K562 (cell line): ENCODE measurements at regions not wholly inside any gene's neighbourhood (a gene's known extent, or its start where the extent isn't known, plus 50 kb on each side); places are given as distances from the start of the nearest gene placed in this dataset.

ENCODE experiments used
- FIP1L1 ChIP-seq: fragments of 200-400 bp; formaldehyde crosslinking; IDR thresholded peaks from 2 replicates; pipeline ENCODE4 v1.6.1; 2018; ENCODE audit warnings: mild to moderate bottlenecking, low read depth, low read length; ENCODE audit not compliant: poor library complexity, severe bottlenecking
- IRF2 ChIP-seq: sonication (generic); formaldehyde crosslinking; IDR thresholded peaks from 2 replicates; pipeline ENCODE4 v1.8.1; 2022; ENCODE audit warnings: mild to moderate bottlenecking, missing genetic modification reagents
- NR4A1 ChIP-seq, 2 experiments: fragments of 250-450 bp in 1 of 2; fragments of 450-650 bp in 1 of 2; sonication (Bioruptor Pico) in 1 of 2; IDR thresholded peaks; 2 replicates each; pipeline versions ENCODE4 v1.4.0 to v1.6.1; 2016 to 2020; ENCODE audit warnings: mild to moderate bottlenecking in 2 of 2, missing compliant biosample characterization in 1 of 2, missing genetic modification characterization in 1 of 2, moderate library complexity in 1 of 2
- NRF1 ChIP-seq, 2 experiments: fragments of 450-650 bp; IDR thresholded peaks in 1 of 2; conservative IDR thresholded peaks in 1 of 2; 2 replicates each; pipeline ENCODE4 v1.6.1; 2014; ENCODE audit warnings: mild to moderate bottlenecking in 2 of 2
- POLR2A ChIP-seq: fragments of 450-650 bp; conservative IDR thresholded peaks from 2 replicates; pipeline ENCODE4 v1.6.1; 2016
- POLR2AphosphoS2 ChIP-seq: IDR thresholded peaks from 2 replicates; pipeline ENCODE4 v1.6.1; 2012; ENCODE audit warnings: low read length, improper control_type of control experiment
- RFX5 ChIP-seq: IDR thresholded peaks from 2 replicates; pipeline ENCODE4 v1.6.1; 2011; ENCODE audit warnings: low read depth, mild to moderate bottlenecking, improper control_type of control experiment, low read length
- SPI1 ChIP-seq: IDR thresholded peaks from 2 replicates; pipeline ENCODE4 v1.6.1; 2011; ENCODE audit warnings: low read depth, low read length, control low read depth, borderline replicate concordance
- ZNF584 ChIP-seq: fragments of 200-800 bp; sonication (Bioruptor generic); IDR thresholded peaks from 2 replicates; pipeline ENCODE4 v1.6.1; 2016; ENCODE audit warnings: low read depth, mild to moderate bottlenecking, missing genetic modification characterization, missing compliant biosample characterization
- ZNF76 ChIP-seq: fragments of 250-450 bp; sonication (Bioruptor Pico); IDR thresholded peaks from 2 replicates; pipeline ENCODE4 v1.4.0; 2020; ENCODE audit warnings: mild to moderate bottlenecking, moderate library complexity, borderline replicate concordance
- TF ChIP-seq, protein P1 (sequence below), 3 experiments: IDR thresholded peaks in 2 of 3; conservative IDR thresholded peaks in 1 of 3; 2 replicates each; pipeline ENCODE4 v1.5.1; 2011 to 2012; ENCODE audit warnings: low read length in 3 of 3, mild to moderate bottlenecking in 3 of 3, control low read depth in 2 of 3, improper control_type of control experiment in 1 of 3, inconsistent platforms in 1 of 3, low read depth in 1 of 3, mixed read lengths in 1 of 3, moderate library complexity in 1 of 3; ENCODE audit not compliant: insufficient read depth in 2 of 3
- TF ChIP-seq, protein P2 (sequence below): fragments of 250-450 bp; sonication (Bioruptor Pico); IDR thresholded peaks from 2 replicates; pipeline ENCODE4 v1.8.0; 2021; ENCODE audit warnings: moderate library complexity, mild to moderate bottlenecking, inconsistent platforms
- TF ChIP-seq, protein P3 (sequence below): sonication (generic); formaldehyde crosslinking; IDR thresholded peaks from 2 replicates; pipeline ENCODE4 v1.8.1; 2023; ENCODE audit warnings: mild to moderate bottlenecking, missing genetic modification reagents

DNA sequence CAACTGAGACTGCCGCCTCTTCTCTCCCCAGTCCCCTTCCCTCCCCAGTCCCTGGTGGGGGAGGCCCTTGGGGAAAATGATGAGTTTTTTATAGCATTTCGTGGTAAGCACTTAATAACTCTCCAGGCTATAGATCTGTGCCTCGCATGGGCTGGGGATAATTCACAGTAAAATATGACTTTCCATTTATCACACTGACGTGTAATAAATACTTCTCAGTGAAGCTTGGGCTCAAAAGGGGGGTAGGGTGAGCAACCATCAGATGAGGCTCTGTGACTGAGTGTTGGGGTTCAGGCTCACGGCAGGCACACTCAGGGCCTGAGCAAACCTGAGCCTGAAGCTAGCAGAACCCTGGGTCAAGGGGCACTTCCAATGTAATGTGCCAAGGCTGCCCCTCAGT is 101.6 kb downstream of the CCT6B start:
- TF ChIP-seq, protein P1, sequence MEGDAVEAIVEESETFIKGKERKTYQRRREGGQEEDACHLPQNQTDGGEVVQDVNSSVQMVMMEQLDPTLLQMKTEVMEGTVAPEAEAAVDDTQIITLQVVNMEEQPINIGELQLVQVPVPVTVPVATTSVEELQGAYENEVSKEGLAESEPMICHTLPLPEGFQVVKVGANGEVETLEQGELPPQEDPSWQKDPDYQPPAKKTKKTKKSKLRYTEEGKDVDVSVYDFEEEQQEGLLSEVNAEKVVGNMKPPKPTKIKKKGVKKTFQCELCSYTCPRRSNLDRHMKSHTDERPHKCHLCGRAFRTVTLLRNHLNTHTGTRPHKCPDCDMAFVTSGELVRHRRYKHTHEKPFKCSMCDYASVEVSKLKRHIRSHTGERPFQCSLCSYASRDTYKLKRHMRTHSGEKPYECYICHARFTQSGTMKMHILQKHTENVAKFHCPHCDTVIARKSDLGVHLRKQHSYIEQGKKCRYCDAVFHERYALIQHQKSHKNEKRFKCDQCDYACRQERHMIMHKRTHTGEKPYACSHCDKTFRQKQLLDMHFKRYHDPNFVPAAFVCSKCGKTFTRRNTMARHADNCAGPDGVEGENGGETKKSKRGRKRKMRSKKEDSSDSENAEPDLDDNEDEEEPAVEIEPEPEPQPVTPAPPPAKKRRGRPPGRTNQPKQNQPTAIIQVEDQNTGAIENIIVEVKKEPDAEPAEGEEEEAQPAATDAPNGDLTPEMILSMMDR (IDR thresholded peaks at IDR 0.05 in 2 of 3, conservative IDR thresholded peaks at IDR 0.05 in 1 of 3; ENCODE audit: insufficient read depth in 2 of 3, low read depth in 1 of 3, low read length in 3 of 3) = no peak
- no peak for TF ChIP-seq NRF1 (conservative IDR thresholded peaks at IDR 0.05 in 1 of 2, IDR thresholded peaks at IDR 0.05 in 1 of 2)
- TF ChIP-seq, protein P2, sequence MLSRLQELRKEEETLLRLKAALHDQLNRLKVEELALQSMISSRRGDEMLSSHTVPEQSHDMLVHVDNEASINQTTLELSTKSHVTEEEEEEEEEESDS = no peak
- TF ChIP-seq ZNF76 (CRISPR knock-in tag) = no peak
- TF ChIP-seq, protein P3, sequence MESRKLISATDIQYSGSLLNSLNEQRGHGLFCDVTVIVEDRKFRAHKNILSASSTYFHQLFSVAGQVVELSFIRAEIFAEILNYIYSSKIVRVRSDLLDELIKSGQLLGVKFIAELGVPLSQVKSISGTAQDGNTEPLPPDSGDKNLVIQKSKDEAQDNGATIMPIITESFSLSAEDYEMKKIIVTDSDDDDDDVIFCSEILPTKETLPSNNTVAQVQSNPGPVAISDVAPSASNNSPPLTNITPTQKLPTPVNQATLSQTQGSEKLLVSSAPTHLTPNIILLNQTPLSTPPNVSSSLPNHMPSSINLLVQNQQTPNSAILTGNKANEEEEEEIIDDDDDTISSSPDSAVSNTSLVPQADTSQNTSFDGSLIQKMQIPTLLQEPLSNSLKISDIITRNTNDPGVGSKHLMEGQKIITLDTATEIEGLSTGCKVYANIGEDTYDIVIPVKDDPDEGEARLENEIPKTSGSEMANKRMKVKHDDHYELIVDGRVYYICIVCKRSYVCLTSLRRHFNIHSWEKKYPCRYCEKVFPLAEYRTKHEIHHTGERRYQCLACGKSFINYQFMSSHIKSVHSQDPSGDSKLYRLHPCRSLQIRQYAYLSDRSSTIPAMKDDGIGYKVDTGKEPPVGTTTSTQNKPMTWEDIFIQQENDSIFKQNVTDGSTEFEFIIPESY = no peak
- TF ChIP-seq IRF2 = no peak
- no peak for TF ChIP-seq ZNF584
- TF ChIP-seq SPI1 = no peak
- TF ChIP-seq RFX5 = no peak
- no peak for TF ChIP-seq FIP1L1
- no peak for TF ChIP-seq POLR2A
- TF ChIP-seq POLR2AphosphoS2 = no peak
- no peak for TF ChIP-seq NR4A1 (CRISPR knock-in tag; IDR thresholded peaks at IDR 0.05)
- no peak for TF ChIP-seq NR4A1 (tag; IDR thresholded peaks at IDR 0.05)
